ACHN (cell line): ENCODE measurements at regions not wholly inside any gene's neighbourhood (a gene's known extent, or its start where the extent isn't known, plus 50 kb on each side); places are given as distances from the start of the nearest gene placed in this dataset.
"Not testable (repeated sequence)": the region's sequence is repeated elsewhere in the genome, so short reads cannot be mapped to it uniquely, and the experiment has no call there.

ENCODE experiments used
- DNase-seq: peaks from one replicate; pipeline ENCODE4 v3.0.0-alpha.2; 2015
- in situ Hi-C: cut with HindIII; loops from 2 replicates; pipeline ENCODE4 v1.10.0; 2017; ENCODE audit warnings: low sequenced_read_pairs, low pct_ligation_motif_present, low pct_unique_long_range_greater_than_20kb

DNA sequence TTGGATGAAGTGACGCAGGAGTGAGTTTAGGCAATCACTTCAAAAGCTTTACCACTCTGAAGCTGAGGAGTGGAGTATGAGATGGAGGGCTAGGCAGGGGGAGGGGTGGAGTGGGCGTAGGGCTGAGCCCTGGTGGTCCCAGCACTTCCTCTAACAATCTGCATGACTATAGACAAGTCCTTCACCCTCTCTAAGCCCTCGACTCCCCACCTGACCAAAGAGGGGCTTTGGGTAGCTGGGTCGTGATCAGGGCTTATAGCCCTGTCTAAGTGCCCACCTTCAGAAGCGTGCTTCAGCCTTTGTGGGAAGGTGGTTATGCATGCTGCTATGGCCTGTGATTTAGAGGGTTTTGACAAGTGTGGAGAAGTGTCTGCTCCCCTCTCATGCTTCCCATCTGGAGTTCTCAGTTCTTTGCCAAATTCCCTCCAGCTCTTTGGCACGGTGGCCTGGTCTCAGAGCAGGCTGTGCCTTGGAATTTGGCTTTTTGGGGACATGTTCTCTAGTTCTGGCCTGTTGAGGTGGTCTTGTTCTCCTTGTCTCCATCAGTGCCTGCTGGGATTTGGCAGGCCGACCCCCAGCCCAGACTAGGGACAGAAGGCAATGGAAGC, 53.0 kb downstream of the ACTBL2 start:
- in situ Hi-C loops, result no loop called here

DNA sequence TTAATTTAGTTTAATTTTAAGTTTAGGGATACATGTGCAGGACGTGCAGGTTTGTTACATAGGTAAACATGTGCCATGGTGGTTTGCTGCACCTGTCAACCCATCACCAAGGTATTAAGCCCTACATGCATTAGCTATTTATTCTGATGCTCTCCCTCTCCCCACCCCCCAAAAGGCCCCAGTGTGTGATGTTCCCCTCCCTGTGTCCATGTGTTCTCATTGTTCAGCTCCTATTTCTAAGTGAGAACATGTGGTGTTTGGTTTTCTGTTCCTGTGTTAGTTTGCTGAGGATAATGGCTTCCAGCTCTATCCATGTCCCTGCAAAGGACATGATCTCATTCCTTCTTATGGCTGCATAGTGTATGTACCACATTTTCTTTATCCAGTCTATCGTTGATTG, 53.6 kb downstream of the ACTBL2 start:
- in situ Hi-C loops, DNase-seq: not testable (repeated sequence)

More for the DNA sequence above, 53.0 kb downstream of the ACTBL2 start:
- DNase-seq, result no peak

DNA sequence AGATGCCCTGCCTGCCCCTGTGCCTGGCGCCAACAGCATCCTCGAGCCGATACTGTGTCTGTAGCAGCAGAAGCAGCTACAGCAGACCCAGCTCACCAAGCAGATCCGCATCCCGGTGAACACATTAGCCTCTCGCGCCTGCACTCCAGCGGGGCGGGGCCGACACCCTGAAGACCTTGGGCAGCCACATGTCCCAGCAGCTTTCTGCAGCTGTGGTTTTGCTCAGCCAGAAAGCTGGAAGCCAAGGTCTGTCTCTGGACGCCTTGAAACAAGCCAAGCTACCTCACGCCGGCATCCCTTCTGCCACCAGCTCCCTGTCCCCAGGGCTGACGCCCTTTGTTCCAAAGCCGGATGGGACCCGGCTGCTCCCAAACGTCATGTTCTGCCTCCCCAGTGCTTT, 59.6 kb downstream of the ACTBL2 start:
- in situ Hi-C loops, result no loop called here
- DNase-seq, result no peak

DNA sequence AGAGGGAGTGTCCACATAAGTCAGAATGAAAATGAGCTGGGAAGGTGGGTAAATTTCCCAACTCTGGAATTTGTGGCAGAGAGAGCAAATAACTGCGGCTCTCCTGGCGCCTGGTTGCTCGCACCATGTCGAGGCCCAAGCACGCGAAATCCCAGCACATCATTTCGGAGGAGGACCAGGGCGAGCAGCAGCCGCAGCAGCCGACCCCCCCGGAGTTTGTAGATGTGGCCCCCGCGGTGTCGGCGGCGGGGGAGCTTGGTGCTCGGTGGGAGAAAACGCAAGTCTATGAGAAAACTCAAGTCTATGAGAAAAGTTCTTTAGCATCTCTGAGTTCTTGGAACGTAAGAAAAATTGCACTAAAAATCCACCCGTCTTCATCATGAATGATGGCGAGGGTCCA, 60.3 kb downstream of the ACTBL2 start:
- no peak for DNase-seq
- in situ Hi-C loops, result no loop called here

DNA sequence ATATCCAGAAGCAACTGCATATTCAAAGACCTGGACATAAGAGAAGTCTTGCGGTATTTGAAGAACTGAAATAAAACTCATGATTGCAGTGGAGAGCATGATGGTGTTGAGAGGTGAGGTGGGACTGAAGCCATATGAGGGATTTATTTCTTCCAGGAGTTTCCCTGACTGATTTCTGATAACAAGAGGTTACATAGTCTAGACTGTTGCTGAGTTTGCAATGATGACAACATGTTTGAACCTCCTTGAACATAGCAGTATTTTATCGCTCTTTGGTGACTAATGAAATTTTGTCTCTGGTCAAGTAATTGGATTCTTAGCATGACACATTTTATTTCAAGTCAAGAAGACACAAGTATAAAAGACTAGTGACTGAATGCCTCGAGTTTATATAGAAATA, 61.8 kb downstream of the ACTBL2 start:
- no peak for DNase-seq
- in situ Hi-C loops, result no loop called here

DNA sequence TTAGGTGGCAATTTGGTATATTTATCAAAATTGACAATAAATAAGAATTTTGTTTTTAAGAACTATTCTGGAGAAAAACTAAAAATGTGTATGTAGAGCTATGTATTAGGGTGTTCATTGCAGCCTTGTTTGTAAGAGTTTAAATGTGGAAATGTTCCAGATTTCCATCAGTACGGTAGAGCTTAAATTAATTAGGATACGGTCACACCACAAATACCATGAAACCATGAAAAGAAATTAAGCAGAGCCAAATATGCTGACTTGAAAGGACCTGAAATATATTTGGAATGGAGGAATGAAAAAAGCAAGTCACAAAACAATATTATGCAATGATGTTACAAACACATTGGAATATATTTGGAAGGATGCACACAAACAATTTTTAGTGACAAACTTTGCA, 64.6 kb downstream of the ACTBL2 start:
- no peak for DNase-seq
- in situ Hi-C loops, result no loop called here

DNA sequence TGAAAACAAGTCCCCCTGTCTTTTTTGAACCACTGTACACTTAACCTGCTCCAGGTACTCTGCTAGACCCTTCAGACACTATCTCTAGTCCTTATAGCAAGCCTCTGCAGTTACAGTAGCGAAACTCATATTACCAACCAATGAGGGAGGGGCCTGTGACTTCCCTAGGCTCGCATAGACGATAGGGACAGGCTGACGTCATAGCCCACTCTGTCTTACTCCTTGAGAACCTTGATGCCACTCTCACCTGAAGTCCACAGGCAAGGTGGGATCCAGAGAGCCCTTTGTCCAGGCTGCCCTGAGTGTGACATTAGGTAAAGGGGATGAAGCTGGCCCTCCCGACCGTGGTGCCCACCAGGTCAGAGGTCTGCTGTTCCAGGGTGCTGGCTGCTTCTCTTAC, 65.3 kb downstream of the ACTBL2 start:
- no peak for DNase-seq
- in situ Hi-C loops, result no loop called here

DNA sequence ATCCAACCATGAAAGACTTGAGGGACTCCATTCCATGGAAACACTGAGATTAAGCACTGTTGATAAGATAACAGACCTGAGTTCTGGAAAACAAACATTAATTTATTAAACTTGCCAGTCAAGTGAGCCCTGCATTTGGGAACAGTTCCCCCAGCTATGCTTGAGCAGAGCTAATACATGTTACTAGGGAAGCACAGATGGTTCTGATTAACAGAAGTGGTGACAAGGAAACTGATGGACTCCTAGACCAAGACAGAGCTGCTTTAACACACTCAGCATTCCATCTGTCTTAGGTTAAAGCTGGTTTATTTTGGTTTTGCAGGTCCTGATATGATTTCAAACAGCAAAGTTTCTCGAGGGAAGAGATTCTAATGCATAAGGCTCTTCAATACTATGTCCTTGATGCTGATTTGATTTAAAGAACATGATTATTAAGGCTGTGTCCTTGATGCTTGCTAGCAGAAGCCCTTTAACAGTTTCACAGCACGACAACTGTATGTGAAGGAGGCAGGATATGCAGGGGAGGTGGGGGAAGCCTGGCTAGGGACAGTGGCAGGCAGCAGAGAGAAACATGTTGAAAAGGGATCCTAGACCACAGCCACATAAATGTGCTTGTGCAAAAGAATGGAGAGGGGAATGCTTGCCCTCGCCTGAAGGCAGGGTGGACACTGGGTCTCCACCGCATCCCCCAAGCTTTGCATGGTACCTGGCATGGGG, 66.2 kb downstream of the ACTBL2 start:
- DNase-seq, result no peak
- in situ Hi-C loops, result no loop called here

DNA sequence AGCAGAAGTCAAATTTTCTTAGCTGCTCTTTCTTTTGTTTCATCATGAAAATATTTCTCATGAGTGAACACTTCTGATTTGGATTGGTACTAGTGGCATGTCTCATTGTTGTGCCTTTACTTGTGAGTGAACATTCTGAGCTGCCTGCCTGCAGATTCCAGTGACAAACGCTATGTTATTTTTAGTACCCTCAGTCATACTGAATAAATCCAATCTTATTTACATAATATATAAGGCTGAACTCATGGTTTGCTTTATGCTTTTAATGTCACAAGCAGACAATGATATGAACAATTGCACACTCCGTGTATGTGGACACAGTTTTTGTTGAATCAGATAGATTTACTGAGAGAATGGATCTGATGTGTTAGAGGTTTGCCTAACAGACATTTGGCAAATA, 67.8 kb downstream of the ACTBL2 start:
- in situ Hi-C loops, result no loop called here
- DNase-seq, result no peak

DNA sequence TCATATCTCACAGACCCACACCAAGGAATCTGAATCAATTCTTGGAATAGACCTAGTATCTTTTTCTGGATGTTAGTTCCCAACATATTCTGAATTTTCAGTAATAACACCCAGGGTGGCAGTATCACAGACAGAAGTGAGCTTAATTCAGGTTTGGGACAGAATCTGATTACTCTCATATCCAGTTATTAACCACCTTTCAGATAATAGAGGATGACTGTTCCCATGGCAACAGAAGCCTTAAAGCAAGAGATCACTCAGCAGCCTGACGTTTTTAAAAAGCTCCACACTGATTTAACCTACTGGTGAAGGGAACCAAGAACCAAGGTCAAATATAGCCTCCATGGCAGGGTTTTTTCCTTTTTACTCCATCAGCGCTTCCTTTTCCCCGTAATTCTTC, 68.4 kb downstream of the ACTBL2 start:
- in situ Hi-C loops, result no loop called here
- DNase-seq, result no peak

DNA sequence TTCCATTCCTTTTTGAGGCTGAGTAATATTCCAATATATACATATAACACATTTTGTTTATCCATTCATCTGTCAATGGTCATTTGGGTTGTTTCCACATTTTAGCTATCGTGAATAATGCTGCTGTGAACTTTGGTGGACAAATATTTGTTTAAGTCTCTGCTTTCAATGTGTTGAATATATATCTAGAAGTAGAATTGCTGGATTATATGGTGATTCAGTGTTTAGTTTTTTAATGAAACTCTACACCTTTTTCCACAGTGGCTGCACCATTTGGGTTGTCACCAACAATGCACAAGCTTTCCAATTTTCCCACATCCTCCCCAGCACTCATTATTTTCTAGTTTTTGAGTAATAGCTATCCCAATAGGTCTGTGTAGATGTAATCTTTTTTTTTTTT, 69.5 kb downstream of the ACTBL2 start:
- no peak for DNase-seq
- in situ Hi-C loops, result no loop called here

DNA sequence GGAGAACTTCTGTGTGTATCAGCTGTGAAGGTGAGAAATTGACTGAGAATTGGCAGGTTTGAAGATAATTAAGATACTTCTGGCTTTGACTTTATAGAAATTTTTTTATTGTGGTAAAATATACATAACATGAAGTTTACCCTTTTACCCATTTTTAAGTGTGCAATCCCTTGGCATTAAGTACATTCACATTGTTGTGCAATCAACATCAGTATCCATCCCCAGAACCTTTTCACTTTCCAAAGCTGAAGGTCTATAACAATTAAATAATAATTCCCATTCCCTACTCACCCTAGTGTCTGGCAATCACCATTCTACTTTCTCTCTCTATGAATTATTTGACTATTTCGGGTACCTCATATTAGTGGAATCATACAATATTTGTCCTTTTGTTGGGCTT, 69.9 kb downstream of the ACTBL2 start:
- in situ Hi-C loops, result no loop called here
- DNase-seq, result no peak

DNA sequence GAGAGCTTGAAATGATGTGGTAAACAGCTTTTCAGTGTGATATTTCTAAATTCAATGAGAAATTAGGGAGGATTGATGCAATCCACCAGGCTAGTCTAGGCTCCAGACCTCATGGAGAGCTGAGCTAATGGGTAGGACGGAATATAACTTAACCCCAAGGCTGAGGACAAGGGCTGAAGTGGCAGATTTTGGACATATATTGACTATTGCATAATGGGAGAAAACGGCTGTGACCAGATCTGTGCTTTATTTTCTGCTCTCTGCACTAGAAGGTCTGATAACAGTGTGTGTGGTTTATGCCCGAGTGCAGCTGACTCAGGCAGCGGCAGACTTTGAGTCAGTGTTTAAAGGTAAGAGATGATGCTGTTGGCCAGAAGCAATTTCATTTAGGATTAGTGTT, 70.6 kb downstream of the ACTBL2 start:
- peak; percentile 30 for DNase-seq
- in situ Hi-C loops, result no loop called here

DNA sequence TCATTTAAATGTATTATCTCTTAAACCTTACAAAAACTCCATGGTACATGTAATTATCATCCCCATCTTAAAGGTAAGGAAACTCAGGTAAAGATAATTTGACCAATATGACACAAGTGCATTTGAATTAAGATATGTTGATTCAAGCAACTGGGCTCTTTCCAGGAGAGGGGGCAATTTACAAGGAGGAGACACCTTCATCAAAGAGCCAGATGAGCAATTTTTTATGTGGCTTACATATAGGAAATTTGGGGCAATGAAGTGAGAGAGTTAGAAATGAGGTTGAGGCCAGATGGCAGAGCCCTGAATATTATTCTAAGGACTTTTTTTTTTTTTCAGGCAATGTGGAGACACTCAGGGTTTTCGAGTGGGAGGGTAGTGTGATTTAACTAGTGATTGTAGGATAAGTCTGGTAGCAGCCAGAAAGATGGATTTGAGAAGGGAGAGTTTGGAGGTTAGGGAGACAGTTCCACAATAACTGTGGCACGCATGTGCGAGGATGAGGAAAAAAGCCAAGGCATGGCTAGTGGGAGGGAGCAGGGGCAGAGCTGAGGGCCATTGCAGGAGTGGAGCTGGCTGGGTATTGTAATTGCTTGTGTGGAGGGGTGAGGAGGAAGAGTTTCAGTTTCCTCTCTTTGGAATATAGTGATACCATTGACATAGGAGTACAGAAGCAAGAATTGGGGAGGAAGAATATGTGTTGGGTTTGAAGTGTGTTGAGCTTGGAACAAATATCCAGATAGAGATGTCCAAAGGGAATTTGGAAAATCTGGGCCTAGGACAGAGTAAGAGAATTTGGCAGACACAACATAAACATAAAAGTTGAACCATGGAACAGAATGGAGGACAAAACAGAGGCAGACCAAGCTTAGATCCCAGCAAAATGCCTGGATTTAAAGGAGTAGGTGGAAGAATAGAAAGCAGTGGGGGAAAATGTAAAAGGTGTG, 72.0 kb downstream of the ACTBL2 start:
- in situ Hi-C loops, result no loop called here
- peak; percentile 11 for DNase-seq

DNA sequence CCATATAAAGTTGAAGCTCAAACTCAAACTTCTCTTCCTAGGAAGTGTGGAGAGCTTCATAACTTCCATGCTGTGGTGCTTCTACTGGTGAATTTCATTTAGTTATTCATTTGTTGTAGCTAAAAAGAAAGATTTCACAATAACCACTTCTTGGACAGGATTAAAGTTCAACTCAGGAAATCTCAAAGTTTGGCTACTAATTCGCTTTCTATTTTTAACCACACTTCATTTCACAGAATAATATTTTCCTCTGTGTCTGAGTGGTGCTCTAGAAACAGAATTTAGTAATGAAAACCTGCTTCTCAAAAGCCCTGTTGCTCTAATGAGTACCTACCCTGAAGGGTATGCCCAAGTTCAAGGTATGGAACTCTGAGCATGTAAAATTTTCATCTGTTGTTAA, 73.9 kb downstream of the ACTBL2 start:
- in situ Hi-C loops, result no loop called here
- DNase-seq, result no peak

DNA sequence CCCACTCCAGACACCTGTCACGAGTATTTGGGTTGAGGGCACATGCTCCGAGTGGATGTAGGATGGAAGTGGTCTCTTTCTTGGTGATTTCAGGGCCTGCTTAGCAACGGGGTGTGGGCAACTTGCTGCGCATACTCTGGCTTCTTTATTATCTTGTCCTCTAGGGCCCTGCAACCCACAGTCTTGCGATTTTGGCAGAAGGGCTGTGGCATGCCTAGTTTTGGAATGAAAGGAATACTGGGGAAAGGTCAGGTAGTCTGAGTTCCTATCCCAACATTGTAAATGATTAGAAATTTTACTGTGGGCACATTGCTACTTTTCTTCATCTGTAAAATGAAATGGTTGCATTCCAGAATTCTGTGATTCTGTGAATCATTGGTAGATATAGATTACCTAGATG, 74.3 kb downstream of the ACTBL2 start:
- in situ Hi-C loops, result no loop called here
- DNase-seq, result no peak

DNA sequence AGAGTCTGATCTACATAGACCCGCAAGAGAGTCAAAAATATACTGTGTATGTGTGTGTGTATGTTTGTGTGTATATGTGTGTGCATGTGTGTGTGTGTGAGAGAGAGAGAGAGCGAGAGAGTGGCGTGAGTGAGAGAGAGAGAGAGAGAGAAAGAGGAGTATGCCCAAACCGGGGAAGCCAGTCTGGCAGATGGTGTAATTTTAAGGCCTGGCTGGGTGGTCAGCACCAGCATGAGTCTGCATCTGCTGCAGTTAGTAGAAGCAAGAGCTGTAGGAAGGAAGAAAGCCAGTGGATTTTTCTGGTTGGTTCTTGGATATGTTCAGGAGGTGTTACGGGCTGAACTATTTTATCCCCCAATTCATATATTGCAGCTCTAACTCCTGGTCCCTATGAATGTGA, 75.2 kb downstream of the ACTBL2 start:
- no peak for DNase-seq
- in situ Hi-C loops, result no loop called here

DNA sequence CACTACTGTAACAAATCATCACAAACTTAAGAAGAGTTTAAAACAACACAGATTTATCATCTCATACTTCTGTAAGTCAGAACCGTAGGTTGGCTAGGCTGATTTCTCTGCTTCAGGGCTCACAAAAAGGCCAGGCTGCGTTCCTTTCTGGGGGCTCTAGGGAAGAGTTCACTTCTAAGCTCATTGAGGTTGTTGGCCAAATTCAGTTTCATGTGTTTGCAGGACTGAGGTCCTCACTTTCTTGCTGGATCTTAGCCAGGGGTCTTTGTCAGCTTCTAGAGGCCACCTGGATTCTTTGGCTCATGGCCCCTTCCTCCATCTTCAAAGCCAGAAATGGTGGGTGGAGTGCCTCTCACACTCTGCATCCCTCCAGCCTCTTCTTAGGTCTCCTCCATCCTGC, 76.0 kb downstream of the ACTBL2 start:
- no peak for DNase-seq
- in situ Hi-C loops, result no loop called here

DNA sequence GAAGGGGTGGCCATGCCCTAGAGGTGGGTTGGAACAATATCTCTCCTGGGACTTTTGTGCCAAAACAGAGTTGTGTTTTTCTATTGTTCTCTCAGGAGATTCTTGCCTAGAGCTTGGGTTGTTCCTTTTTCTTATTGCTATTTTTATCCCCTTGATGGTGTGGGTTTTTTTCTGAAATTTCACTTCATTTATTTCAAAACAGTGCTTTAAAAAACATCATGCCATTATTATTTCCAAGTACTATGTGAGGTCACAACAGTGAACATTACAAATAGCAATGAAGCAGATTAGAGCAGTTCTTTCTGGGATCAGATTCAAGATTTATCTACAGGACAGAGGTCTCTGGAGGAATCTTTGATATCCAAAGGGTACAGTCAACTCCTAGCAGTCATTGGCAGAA, 76.6 kb downstream of the ACTBL2 start:
- in situ Hi-C loops, result no loop called here
- DNase-seq, result no peak

DNA sequence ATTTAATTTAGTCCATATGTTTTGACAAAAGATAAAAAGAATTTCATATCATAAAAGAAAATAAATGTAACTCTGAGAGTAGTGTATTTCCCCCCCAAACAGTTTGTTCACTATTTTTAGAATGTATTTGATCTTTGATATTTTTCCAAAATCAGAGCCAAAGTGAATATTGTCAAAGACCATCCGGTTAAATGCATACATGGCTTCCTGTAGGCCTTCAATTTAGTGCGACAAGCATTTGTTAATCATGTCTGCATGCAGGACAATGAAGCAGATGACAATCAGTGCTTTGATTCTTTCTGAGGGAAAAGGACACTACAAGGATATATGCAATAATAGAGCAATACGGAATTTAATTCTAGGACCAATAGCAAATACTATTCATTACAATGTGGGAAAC, 79.8 kb downstream of the ACTBL2 start:
- in situ Hi-C loops, result no loop called here
- DNase-seq, result no peak
